HEK293 (cell line): ENCODE measurements at regions not wholly inside any gene's neighbourhood (a gene's known extent, or its start where the extent isn't known, plus 50 kb on each side); places are given as distances from the start of the nearest gene placed in this dataset.

Source experiments
- CTCF ChIA-PET: fragments of 350-600 bp; formaldehyde crosslinking; extraction: SDS; loops from one replicate; lab custom pipeline; 2021; ENCODE audit warnings: antibody characterized with exemption; lab: Yijun Ruan, JAX
- POLR2A ChIA-PET: fragments of 300-600 bp; formaldehyde crosslinking; extraction: SDS; loops from one replicate; lab custom pipeline; 2020; ENCODE audit warnings: antibody characterized with exemption, inconsistent platforms; lab: Yijun Ruan, JAX
- H3K27ac ChIP-seq: fragments of 200-500 bp; sonication (Bioruptor generic); 2 replicates; pipeline ENCODE4 v1.5.1; 2014; ENCODE audit warnings: low read depth, low read length, control low read depth, inconsistent platforms; ENCODE audit errors: extremely low read depth
- H3K36me3 ChIP-seq, 2 experiments: fragments of 200-500 bp in 1 of 2; sonication (Bioruptor generic) in 1 of 2; 1 replicate in 1 of 2; 2 replicates in 1 of 2; pipeline ENCODE4 v1.5.1; 2014 to 2017; ENCODE audit warnings: inconsistent platforms in 2 of 2, low read length in 2 of 2; ENCODE audit not compliant: control insufficient read depth in 2 of 2, insufficient read depth in 1 of 2
- H3K4me1 ChIP-seq: fragments of 200-500 bp; sonication (Bioruptor generic); 2 replicates; pipeline ENCODE4 v1.5.1; 2014; ENCODE audit warnings: mild to moderate bottlenecking, low read length, inconsistent platforms; ENCODE audit not compliant: control insufficient read depth, insufficient read depth
- H3K4me3 ChIP-seq: 2 replicates; pipeline ENCODE4 v1.5.1; 2011; ENCODE audit warnings: low read depth, mild to moderate bottlenecking, control low read depth, low read length, moderate library complexity
- H3K9me3 ChIP-seq: fragments of 200-500 bp; sonication (Bioruptor generic); 2 replicates; pipeline ENCODE4 v1.5.1; 2014; ENCODE audit warnings: low read depth, low read length, inconsistent platforms; ENCODE audit not compliant: control insufficient read depth, insufficient read depth
- BCL11B ChIP-seq: fragments of 450-650 bp; formaldehyde crosslinking; IDR thresholded peaks from 2 replicates; pipeline ENCODE4 v1.5.1; 2016; ENCODE audit warnings: low read depth, missing biosample characterization, missing genetic modification characterization
- OSR2 ChIP-seq: fragments of 450-650 bp; formaldehyde crosslinking; IDR thresholded peaks from 2 replicates; pipeline ENCODE4 v1.5.1; 2016; ENCODE audit warnings: missing biosample characterization, missing genetic modification characterization
- REPIN1 ChIP-seq: fragments of 450-650 bp; formaldehyde crosslinking; IDR thresholded peaks from 2 replicates; pipeline ENCODE4 v1.5.1; 2017; ENCODE audit warnings: missing biosample characterization, missing genetic modification characterization, low read depth
- SCRT1 ChIP-seq: fragments of 450-650 bp; formaldehyde crosslinking; IDR thresholded peaks from 2 replicates; pipeline ENCODE4 v1.5.1; 2016; ENCODE audit warnings: missing biosample characterization, missing genetic modification characterization, borderline replicate concordance
- YY1 ChIP-seq: fragments of 450-650 bp; formaldehyde crosslinking; IDR thresholded peaks from 2 replicates; pipeline ENCODE4 v1.5.1; 2018; ENCODE audit warnings: missing biosample characterization, missing genetic modification characterization
- ZBTB21 ChIP-seq: fragments of 450-650 bp; formaldehyde crosslinking; IDR thresholded peaks from 2 replicates; pipeline ENCODE4 v1.5.1; 2017; ENCODE audit warnings: missing biosample characterization, missing genetic modification characterization
- ZNF138 ChIP-seq: fragments of 450-650 bp; formaldehyde crosslinking; IDR thresholded peaks from 2 replicates; pipeline ENCODE4 v1.5.1; 2016; ENCODE audit warnings: missing biosample characterization, missing genetic modification characterization, borderline replicate concordance
- ZNF211 ChIP-seq: fragments of 450-650 bp; formaldehyde crosslinking; IDR thresholded peaks from 2 replicates; pipeline ENCODE4 v1.5.1; 2016; ENCODE audit warnings: low read depth, missing biosample characterization, missing genetic modification characterization
- ZNF221 ChIP-seq: fragments of 450-650 bp; formaldehyde crosslinking; IDR thresholded peaks from 2 replicates; pipeline ENCODE4 v1.5.1; 2017; ENCODE audit warnings: missing biosample characterization, missing genetic modification characterization, borderline replicate concordance
- ZNF266 ChIP-seq: fragments of 450-650 bp; formaldehyde crosslinking; IDR thresholded peaks from 2 replicates; pipeline ENCODE4 v1.5.1; 2016; ENCODE audit warnings: missing biosample characterization, missing genetic modification characterization, low read depth
- ZNF324 ChIP-seq: fragments of 450-650 bp; formaldehyde crosslinking; IDR thresholded peaks from 2 replicates; pipeline ENCODE4 v1.5.1; 2016; ENCODE audit warnings: missing biosample characterization, missing genetic modification characterization
- ZNF510 ChIP-seq: fragments of 450-650 bp; formaldehyde crosslinking; IDR thresholded peaks from 2 replicates; pipeline ENCODE4 v1.5.1; 2018; ENCODE audit warnings: mild to moderate bottlenecking, missing genetic modification characterization, missing biosample characterization; ENCODE audit not compliant: insufficient replicate concordance
- ZNF664 ChIP-seq: fragments of 450-650 bp; formaldehyde crosslinking; IDR thresholded peaks from 2 replicates; pipeline ENCODE4 v1.5.1; 2016; ENCODE audit warnings: missing biosample characterization, missing genetic modification characterization
- ZNF777 ChIP-seq: fragments of 450-650 bp; formaldehyde crosslinking; IDR thresholded peaks from 2 replicates; pipeline ENCODE4 v1.5.1; 2017; ENCODE audit warnings: missing biosample characterization, missing genetic modification characterization, borderline replicate concordance
- ZNF785 ChIP-seq: fragments of 450-650 bp; formaldehyde crosslinking; IDR thresholded peaks from 2 replicates; pipeline ENCODE4 v1.5.1; 2016; ENCODE audit warnings: missing biosample characterization, missing genetic modification characterization
- TF ChIP-seq, protein P1 (sequence below): IDR thresholded peaks from 2 replicates; pipeline ENCODE4 v1.6.1; 2011; ENCODE audit warnings: mild to moderate bottlenecking, low read depth, low read length, borderline replicate concordance
- TF ChIP-seq, protein P2 (sequence below): fragments of 450-650 bp; formaldehyde crosslinking; IDR thresholded peaks from 2 replicates; pipeline ENCODE4 v1.5.1; 2016; ENCODE audit warnings: missing biosample characterization, missing genetic modification characterization
- TF ChIP-seq, protein P3 (sequence below): fragments of 450-650 bp; formaldehyde crosslinking; IDR thresholded peaks from 2 replicates; pipeline ENCODE4 v1.5.1; 2017; ENCODE audit warnings: missing biosample characterization, missing genetic modification characterization
- TF ChIP-seq, protein P4 (sequence below): fragments of 450-650 bp; formaldehyde crosslinking; IDR thresholded peaks from 2 replicates; pipeline ENCODE4 v1.5.1; 2016; ENCODE audit warnings: missing biosample characterization, missing genetic modification characterization
- TF ChIP-seq, protein P5 (sequence below): fragments of 450-650 bp; formaldehyde crosslinking; IDR thresholded peaks from 2 replicates; pipeline ENCODE4 v1.5.1; 2016; ENCODE audit warnings: missing biosample characterization, missing genetic modification characterization
- TF ChIP-seq, protein P6 (sequence below): fragments of 450-650 bp; formaldehyde crosslinking; IDR thresholded peaks from 2 replicates; pipeline ENCODE4; 2016; ENCODE audit warnings: missing biosample characterization, missing genetic modification characterization

DNA sequence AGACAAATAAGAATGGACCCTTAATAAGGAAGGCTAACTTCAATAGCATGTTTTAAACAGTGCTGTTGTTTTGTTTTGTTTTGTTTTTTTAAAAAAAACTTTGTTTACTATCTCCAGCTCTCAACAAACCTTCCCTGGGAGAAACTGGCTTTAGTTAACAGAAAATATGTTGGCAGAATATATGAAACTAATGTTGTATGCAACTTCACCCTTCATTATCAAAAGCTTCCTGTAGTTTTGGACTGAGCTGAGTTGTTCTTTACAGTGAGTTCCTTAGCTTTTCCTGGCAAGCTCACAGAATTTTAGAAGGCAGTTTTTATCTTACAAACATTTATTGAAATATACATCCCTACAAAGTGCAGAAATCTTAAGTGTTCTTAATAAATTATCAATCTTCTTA is 2480.7 kb upstream of the PCDH20 start (continued):
- TF ChIP-seq OSR2, result no peak
- TF ChIP-seq YY1 (tag by site-specific recombination), result no peak
- TF ChIP-seq, all 188 proteins: peak for 0

DNA sequence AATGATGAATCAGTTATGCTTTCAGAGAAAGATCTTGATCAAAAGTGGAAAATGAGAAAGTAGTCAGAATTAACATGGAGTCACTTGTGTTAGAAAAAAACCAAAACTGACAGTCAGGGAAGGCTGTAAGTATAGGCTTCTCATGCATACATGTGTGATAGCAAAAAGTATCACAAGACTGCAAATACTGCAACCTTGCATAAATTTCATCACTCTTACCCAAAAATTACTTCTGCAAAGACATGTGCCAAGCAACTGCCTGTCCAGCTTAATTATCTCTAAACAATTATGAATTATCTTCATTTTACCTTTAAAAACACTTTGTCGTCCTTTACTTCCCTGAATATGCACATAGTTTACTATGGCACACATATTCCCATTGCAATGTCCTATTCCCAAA is 2466.4 kb upstream of the PCDH20 start:
- Histone ChIP-seq H3K4me1 (no peaks in the 10 kb centered on the region), H3K36me3 (no peaks in the 10 kb centered on the region), H3K4me3 (no peak overlapping the region), H3K9me3 (no peaks in the 10 kb centered on the region)
- CTCF ChIA-PET, result no interaction called here
- POLR2A ChIA-PET, result no interaction called here
- TF ChIP-seq ZNF266 (no peak), ZNF785 (tag by site-specific recombination) (no peak), ZNF777 (tag by site-specific recombination) (no peak), ZNF664 (tag by site-specific recombination) (no peak), BCL11B (no peak), ZNF211 (tag by site-specific recombination) (no peak), ZNF221 (tag by site-specific recombination) (no peak), REPIN1 (tag by site-specific recombination) (no peak), SCRT1 (tag by site-specific recombination) (no peak), ZNF138 (no peak), ZNF510 (tag by site-specific recombination) (no peak), ZNF324 (no peak), ZBTB21 (tag by site-specific recombination) (no peak)
- TF ChIP-seq, protein P1, sequence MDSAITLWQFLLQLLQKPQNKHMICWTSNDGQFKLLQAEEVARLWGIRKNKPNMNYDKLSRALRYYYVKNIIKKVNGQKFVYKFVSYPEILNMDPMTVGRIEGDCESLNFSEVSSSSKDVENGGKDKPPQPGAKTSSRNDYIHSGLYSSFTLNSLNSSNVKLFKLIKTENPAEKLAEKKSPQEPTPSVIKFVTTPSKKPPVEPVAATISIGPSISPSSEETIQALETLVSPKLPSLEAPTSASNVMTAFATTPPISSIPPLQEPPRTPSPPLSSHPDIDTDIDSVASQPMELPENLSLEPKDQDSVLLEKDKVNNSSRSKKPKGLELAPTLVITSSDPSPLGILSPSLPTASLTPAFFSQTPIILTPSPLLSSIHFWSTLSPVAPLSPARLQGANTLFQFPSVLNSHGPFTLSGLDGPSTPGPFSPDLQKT, result no peak
- TF ChIP-seq, protein P2, sequence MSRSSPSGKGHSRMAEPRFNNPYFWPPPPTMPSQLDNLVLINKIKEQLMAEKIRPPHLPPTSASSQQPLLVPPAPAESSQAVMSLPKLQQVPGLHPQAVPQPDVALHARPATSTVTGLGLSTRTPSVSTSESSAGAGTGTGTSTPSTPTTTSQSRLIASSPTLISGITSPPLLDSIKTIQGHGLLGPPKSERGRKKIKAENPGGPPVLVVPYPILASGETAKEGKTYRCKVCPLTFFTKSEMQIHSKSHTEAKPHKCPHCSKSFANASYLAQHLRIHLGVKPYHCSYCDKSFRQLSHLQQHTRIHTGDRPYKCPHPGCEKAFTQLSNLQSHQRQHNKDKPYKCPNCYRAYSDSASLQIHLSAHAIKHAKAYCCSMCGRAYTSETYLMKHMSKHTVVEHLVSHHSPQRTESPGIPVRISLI (tag by site-specific recombination), result no peak
- TF ChIP-seq, protein P3, sequence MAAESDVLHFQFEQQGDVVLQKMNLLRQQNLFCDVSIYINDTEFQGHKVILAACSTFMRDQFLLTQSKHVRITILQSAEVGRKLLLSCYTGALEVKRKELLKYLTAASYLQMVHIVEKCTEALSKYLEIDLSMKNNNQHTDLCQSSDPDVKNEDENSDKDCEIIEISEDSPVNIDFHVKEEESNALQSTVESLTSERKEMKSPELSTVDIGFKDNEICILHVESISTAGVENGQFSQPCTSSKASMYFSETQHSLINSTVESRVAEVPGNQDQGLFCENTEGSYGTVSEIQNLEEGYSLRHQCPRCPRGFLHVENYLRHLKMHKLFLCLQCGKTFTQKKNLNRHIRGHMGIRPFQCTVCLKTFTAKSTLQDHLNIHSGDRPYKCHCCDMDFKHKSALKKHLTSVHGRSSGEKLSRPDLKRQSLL (tag by site-specific recombination), result no peak
- TF ChIP-seq, protein P4, sequence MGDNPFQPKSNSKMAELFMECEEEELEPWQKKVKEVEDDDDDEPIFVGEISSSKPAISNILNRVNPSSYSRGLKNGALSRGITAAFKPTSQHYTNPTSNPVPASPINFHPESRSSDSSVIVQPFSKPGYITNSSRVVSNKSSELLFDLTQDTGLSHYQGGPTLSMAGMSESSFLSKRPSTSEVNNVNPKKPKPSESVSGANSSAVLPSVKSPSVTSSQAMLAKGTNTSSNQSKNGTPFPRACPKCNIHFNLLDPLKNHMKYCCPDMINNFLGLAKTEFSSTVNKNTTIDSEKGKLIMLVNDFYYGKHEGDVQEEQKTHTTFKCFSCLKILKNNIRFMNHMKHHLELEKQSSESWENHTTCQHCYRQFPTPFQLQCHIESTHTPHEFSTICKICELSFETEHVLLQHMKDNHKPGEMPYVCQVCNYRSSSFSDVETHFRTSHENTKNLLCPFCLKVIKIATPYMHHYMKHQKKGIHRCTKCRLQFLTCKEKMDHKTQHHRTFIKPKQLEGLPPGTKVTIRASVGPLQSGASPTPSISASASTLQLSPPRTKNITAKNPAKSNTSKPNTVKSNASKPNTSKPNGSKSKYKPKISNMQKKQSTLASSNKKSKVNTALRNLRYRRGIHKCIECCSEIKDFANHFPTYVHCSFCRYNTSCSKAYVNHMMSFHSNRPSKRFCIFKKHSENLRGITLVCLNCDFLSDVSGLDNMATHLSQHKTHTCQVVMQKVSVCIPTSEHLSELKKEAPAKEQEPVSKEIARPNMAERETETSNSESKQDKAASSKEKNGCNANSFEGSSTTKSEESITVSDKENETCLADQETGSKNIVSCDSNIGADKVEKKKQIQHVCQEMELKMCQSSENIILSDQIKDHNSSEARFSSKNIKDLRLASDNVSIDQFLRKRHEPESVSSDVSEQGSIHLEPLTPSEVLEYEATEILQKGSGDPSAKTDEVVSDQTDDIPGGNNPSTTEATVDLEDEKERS (tag by site-specific recombination), result no peak
- TF ChIP-seq, protein P5, sequence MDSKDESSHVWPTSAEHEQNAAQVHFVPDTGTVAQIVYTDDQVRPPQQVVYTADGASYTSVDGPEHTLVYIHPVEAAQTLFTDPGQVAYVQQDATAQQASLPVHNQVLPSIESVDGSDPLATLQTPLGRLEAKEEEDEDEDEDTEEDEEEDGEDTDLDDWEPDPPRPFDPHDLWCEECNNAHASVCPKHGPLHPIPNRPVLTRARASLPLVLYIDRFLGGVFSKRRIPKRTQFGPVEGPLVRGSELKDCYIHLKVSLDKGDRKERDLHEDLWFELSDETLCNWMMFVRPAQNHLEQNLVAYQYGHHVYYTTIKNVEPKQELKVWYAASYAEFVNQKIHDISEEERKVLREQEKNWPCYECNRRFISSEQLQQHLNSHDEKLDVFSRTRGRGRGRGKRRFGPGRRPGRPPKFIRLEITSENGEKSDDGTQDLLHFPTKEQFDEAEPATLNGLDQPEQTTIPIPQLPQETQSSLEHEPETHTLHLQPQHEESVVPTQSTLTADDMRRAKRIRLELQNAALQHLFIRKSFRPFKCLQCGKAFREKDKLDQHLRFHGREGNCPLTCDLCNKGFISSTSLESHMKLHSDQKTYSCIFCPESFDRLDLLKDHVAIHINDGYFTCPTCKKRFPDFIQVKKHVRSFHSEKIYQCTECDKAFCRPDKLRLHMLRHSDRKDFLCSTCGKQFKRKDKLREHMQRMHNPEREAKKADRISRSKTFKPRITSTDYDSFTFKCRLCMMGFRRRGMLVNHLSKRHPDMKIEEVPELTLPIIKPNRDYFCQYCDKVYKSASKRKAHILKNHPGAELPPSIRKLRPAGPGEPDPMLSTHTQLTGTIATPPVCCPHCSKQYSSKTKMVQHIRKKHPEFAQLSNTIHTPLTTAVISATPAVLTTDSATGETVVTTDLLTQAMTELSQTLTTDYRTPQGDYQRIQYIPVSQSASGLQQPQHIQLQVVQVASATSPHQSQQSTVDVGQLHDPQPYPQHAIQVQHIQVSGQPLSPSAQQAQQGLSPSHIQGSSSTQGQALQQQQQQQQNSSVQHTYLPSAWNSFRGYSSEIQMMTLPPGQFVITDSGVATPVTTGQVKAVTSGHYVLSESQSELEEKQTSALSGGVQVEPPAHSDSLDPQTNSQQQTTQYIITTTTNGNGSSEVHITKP (tag by site-specific recombination), result no peak
- TF ChIP-seq, protein P6, sequence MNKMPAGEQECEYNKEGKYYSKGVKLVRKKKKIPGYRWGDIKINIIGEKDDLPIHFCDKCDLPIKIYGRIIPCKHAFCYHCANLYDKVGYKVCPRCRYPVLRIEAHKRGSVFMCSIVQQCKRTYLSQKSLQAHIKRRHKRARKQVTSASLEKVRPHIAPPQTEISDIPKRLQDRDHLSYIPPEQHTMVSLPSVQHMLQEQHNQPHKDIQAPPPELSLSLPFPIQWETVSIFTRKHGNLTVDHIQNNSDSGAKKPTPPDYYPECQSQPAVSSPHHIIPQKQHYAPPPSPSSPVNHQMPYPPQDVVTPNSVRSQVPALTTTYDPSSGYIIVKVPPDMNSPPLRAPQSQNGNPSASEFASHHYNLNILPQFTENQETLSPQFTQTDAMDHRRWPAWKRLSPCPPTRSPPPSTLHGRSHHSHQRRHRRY (tag by site-specific recombination), result no peak
- TF ChIP-seq, all 188 proteins: peak for 0
- H3K27ac ChIP-seq, result no peak overlapping the region
